GM23338 (cell line): ENCODE measurements at regions not wholly inside any gene's neighbourhood (a gene's known extent, or its start where the extent isn't known, plus 50 kb on each side); places are given as distances from the start of the nearest gene placed in this dataset.

Source experiments
- ATAC-seq: fragments of 200-7000 bp; cut with Tn5 transposase; 3 replicates; pipeline ENCODE4 v1.9.1; 2020
- DNase-seq: peaks from one replicate; pipeline ENCODE4 v3.0.0-alpha.2; 2015; ENCODE audit warnings: low spot score
- H2AFZ ChIP-seq: fragments of 200-600 bp; sonication (generic); 2 replicates; pipeline ENCODE4 v1.8.0; 2016; ENCODE audit warnings: antibody characterized with exemption, mild to moderate bottlenecking, moderate library complexity
- H3F3A ChIP-seq: fragments of 200-600 bp; sonication (generic); replicated peaks from 2 replicates; pipeline ENCODE4 v1.8.0; 2017; ENCODE audit warnings: antibody characterized with exemption, mixed run types, low read depth
- H3K27ac ChIP-seq: fragments of 200-600 bp; sonication (generic); 2 replicates; pipeline ENCODE4 v1.6.1; 2016; ENCODE audit warnings: low read depth
- H3K27me3 ChIP-seq: fragments of 200-600 bp; sonication (generic); 2 replicates; pipeline ENCODE4 v1.8.0; 2016; ENCODE audit warnings: mild to moderate bottlenecking, mixed run types, moderate library complexity; ENCODE audit not compliant: insufficient read depth
- H3K36me3 ChIP-seq: fragments of 200-600 bp; sonication (generic); 2 replicates; pipeline ENCODE4 v1.8.0; 2016; ENCODE audit warnings: mild to moderate bottlenecking; ENCODE audit not compliant: insufficient read depth
- H3K4me1 ChIP-seq: fragments of 200-600 bp; sonication (generic); 2 replicates; pipeline ENCODE4 v1.8.0; 2016; ENCODE audit warnings: mild to moderate bottlenecking, moderate library complexity; ENCODE audit not compliant: insufficient read depth
- H3K4me2 ChIP-seq: fragments of 200-600 bp; sonication (generic); 2 replicates; pipeline ENCODE4 v1.7.1; 2017; ENCODE audit warnings: mixed run types
- H3K4me3 ChIP-seq: fragments of 200-600 bp; sonication (generic); 2 replicates; pipeline ENCODE4 v1.6.1; 2016; ENCODE audit warnings: mixed run types
- H3K79me2 ChIP-seq: fragments of 200-600 bp; sonication (generic); replicated peaks from 2 replicates; pipeline ENCODE4 v1.8.0; 2017; ENCODE audit warnings: mild to moderate bottlenecking; ENCODE audit not compliant: insufficient read depth
- H3K9me2 ChIP-seq: fragments of 200-600 bp; sonication (generic); 2 replicates; pipeline ENCODE4 v1.8.0; 2017; ENCODE audit not compliant: insufficient read depth
- H4K20me1 ChIP-seq: fragments of 200-600 bp; sonication (generic); replicated peaks from 2 replicates; pipeline ENCODE4 v1.8.0; 2017; ENCODE audit warnings: mild to moderate bottlenecking; ENCODE audit not compliant: insufficient read depth
- H3K27ac Mint-ChIP-seq: 2 replicates; pipeline ENCODE4 v1.8.0; 2020; ENCODE audit warnings: inconsistent platforms, mild to moderate bottlenecking, moderate library complexity, mixed read lengths
- H3K27me3 Mint-ChIP-seq: 3 replicates; pipeline ENCODE4 v1.8.0; 2022; ENCODE audit warnings: low read depth, mild to moderate bottlenecking, moderate library complexity, mixed read lengths, inconsistent platforms; ENCODE audit not compliant: insufficient read depth, poor library complexity
- H3K36me3 Mint-ChIP-seq: 3 replicates; pipeline ENCODE4 v1.8.0; 2021; ENCODE audit warnings: low read depth, mild to moderate bottlenecking, inconsistent platforms, moderate library complexity, mixed read lengths
- H3K4me1 Mint-ChIP-seq: 3 replicates; pipeline ENCODE4 v1.8.0; 2020; ENCODE audit warnings: mild to moderate bottlenecking, inconsistent platforms, mixed read lengths
- H3K4me3 Mint-ChIP-seq: 3 replicates; pipeline ENCODE4 v1.8.0; 2021; ENCODE audit warnings: moderate library complexity, mild to moderate bottlenecking, inconsistent platforms, mixed read lengths
- H3K9me3 Mint-ChIP-seq: 3 replicates; pipeline ENCODE4 v1.8.0; 2020; ENCODE audit warnings: moderate library complexity, mild to moderate bottlenecking, inconsistent platforms, mixed read lengths
- CREB1 ChIP-seq: fragments of 250-450 bp; sonication (Bioruptor Pico); IDR thresholded peaks from 2 replicates; pipeline ENCODE4 v1.5.0; 2020; ENCODE audit warnings: low read depth, mild to moderate bottlenecking, moderate library complexity
- EZH2 ChIP-seq: fragments of 200-600 bp; sonication (generic); IDR thresholded peaks from one replicate; pipeline ENCODE4 v1.8.0; 2017; ENCODE audit warnings: antibody characterized with exemption, mild to moderate bottlenecking, low read depth; ENCODE audit not compliant: unreplicated experiment
- JUNB ChIP-seq: IDR thresholded peaks from one replicate; pipeline ENCODE4 v1.6.1; 2016; ENCODE audit warnings: antibody characterized with exemption; ENCODE audit not compliant: unreplicated experiment
- NANOG ChIP-seq: IDR thresholded peaks from 2 replicates; pipeline ENCODE4 v1.6.1; 2016; ENCODE audit warnings: antibody characterized with exemption, borderline replicate concordance
- ZNF331 ChIP-seq: fragments of 250-450 bp; sonication (Bioruptor Pico); IDR thresholded peaks from 2 replicates; pipeline ENCODE4 v1.5.0; 2020; ENCODE audit warnings: low read depth, mild to moderate bottlenecking, moderate library complexity
- ZNF462 ChIP-seq: fragments of 250-450 bp; sonication (Bioruptor Pico); IDR thresholded peaks from 2 replicates; pipeline ENCODE4 v1.5.0; 2020; ENCODE audit warnings: mild to moderate bottlenecking, moderate library complexity
- TF ChIP-seq, protein P1 (sequence below): IDR thresholded peaks from one replicate; pipeline ENCODE4 v1.6.1; 2018; ENCODE audit warnings: antibody characterized with exemption; ENCODE audit not compliant: unreplicated experiment

GRCh38 chr5:126139086-126139485, 284.1 kb upstream of the GRAMD2B start (continued):
- TF ChIP-seq, protein P1, sequence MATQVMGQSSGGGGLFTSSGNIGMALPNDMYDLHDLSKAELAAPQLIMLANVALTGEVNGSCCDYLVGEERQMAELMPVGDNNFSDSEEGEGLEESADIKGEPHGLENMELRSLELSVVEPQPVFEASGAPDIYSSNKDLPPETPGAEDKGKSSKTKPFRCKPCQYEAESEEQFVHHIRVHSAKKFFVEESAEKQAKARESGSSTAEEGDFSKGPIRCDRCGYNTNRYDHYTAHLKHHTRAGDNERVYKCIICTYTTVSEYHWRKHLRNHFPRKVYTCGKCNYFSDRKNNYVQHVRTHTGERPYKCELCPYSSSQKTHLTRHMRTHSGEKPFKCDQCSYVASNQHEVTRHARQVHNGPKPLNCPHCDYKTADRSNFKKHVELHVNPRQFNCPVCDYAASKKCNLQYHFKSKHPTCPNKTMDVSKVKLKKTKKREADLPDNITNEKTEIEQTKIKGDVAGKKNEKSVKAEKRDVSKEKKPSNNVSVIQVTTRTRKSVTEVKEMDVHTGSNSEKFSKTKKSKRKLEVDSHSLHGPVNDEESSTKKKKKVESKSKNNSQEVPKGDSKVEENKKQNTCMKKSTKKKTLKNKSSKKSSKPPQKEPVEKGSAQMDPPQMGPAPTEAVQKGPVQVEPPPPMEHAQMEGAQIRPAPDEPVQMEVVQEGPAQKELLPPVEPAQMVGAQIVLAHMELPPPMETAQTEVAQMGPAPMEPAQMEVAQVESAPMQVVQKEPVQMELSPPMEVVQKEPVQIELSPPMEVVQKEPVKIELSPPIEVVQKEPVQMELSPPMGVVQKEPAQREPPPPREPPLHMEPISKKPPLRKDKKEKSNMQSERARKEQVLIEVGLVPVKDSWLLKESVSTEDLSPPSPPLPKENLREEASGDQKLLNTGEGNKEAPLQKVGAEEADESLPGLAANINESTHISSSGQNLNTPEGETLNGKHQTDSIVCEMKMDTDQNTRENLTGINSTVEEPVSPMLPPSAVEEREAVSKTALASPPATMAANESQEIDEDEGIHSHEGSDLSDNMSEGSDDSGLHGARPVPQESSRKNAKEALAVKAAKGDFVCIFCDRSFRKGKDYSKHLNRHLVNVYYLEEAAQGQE, result no peak
- TF ChIP-seq ZNF331 (CRISPR knock-in tag) (no peak), ZNF462 (CRISPR knock-in tag) (no peak)

DNA sequence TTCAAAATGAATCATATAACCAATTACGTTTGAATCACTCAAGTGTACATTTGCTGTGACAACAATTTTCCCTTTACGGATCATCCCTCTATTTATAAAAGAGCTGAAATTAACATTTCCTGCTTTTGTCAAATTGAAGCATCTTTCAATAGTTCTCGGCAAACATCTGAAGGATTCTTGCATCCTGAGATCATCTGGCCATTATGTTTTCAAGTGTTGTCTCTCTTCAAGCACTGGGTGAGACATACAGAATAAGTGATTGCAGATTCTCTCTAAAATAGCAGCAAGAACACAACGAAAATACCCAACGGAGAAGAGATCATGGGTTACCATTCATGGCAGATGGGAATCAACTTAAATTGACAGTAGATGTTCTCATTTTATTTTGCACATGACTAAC, 283.4 kb upstream of the GRAMD2B start:
- no peaks in the 10 kb centered on the region for H3K9me3 Mint-ChIP-seq
- ATAC-seq, result peak; percentile 40; the same call in 2 of the 3 replicates
- H3K9me2 ChIP-seq, result peaks cover 3% of the 10 kb centered on the region; the same call in 1 of the 2 replicates
- H3K79me2 ChIP-seq, result no peaks in the 10 kb centered on the region
- no peaks in the 10 kb centered on the region for H3K36me3 ChIP-seq
- peaks cover 29% of the 10 kb centered on the region for H3K4me1 Mint-ChIP-seq
- H4K20me1 ChIP-seq, result no peaks in the 10 kb centered on the region
- DNase-seq, result peak; percentile 78
- H3F3A ChIP-seq, result no peaks in the 10 kb centered on the region
- peak overlapping the region; percentile 15; the same call in 1 of the 2 replicates for H3K27ac ChIP-seq
- H3K27ac Mint-ChIP-seq, result peak overlapping the region; percentile 9; the same call in 1 of the 2 replicates
- TF ChIP-seq CREB1 (CRISPR knock-in tag) (no peak), NANOG (peak; percentile 96), EZH2 (no peak), JUNB (no peak)
- no peak overlapping the region for H3K4me3 Mint-ChIP-seq
- H3K4me3 ChIP-seq, result no peak overlapping the region
- peaks cover 34% of the 10 kb centered on the region for H3K4me1 ChIP-seq
- H3K27me3 Mint-ChIP-seq, result no peaks in the 10 kb centered on the region
- no peaks in the 10 kb centered on the region for H3K27me3 ChIP-seq
- H3K36me3 Mint-ChIP-seq, result 0 out of 3 replicates have a peak, but pooled peaks cover 4% of the 10 kb centered on the region
- no peak overlapping the region for H2AFZ ChIP-seq
- peak overlapping the region; percentile 16; the same call in 1 of the 2 replicates for H3K4me2 ChIP-seq
